HL-60 (cell line): ENCODE measurements at regions not wholly inside any gene's neighbourhood (a gene's known extent, or its start where the extent isn't known, plus 50 kb on each side); places are given as distances from the start of the nearest gene placed in this dataset.

Experiments
- TF ChIP-seq, protein P1 (sequence below): IDR thresholded peaks from one replicate; pipeline ENCODE4 v1.5.1; 2011; ENCODE audit warnings: low read length, control low read depth, inconsistent platforms; ENCODE audit not compliant: insufficient read depth
- TF ChIP-seq, protein P2 (sequence below): IDR thresholded peaks from 2 replicates; pipeline ENCODE4 v1.6.1; 2012; ENCODE audit warnings: low read depth; ENCODE audit not compliant: insufficient replicate concordance

DNA sequence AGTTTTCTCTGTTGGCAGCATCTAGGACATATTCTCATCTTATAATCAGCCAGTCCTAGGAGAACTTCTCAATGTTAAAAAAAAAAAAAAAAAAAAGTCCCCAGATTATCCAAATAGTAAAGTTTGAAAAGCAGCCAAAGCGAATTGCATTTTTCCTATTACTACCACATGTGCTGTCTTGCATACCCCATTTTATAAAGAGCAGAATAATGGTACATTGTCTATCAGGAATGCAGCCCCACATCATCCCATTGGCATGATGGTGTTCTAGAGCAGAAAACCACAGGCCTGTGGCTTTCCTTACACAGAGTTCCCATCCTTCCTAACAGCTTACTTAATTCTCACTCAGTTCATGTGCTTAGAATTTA, 381.6 kb downstream of the TMEM38B start:
- TF ChIP-seq, protein P1, sequence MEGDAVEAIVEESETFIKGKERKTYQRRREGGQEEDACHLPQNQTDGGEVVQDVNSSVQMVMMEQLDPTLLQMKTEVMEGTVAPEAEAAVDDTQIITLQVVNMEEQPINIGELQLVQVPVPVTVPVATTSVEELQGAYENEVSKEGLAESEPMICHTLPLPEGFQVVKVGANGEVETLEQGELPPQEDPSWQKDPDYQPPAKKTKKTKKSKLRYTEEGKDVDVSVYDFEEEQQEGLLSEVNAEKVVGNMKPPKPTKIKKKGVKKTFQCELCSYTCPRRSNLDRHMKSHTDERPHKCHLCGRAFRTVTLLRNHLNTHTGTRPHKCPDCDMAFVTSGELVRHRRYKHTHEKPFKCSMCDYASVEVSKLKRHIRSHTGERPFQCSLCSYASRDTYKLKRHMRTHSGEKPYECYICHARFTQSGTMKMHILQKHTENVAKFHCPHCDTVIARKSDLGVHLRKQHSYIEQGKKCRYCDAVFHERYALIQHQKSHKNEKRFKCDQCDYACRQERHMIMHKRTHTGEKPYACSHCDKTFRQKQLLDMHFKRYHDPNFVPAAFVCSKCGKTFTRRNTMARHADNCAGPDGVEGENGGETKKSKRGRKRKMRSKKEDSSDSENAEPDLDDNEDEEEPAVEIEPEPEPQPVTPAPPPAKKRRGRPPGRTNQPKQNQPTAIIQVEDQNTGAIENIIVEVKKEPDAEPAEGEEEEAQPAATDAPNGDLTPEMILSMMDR = no peak
- TF ChIP-seq, protein P2, sequence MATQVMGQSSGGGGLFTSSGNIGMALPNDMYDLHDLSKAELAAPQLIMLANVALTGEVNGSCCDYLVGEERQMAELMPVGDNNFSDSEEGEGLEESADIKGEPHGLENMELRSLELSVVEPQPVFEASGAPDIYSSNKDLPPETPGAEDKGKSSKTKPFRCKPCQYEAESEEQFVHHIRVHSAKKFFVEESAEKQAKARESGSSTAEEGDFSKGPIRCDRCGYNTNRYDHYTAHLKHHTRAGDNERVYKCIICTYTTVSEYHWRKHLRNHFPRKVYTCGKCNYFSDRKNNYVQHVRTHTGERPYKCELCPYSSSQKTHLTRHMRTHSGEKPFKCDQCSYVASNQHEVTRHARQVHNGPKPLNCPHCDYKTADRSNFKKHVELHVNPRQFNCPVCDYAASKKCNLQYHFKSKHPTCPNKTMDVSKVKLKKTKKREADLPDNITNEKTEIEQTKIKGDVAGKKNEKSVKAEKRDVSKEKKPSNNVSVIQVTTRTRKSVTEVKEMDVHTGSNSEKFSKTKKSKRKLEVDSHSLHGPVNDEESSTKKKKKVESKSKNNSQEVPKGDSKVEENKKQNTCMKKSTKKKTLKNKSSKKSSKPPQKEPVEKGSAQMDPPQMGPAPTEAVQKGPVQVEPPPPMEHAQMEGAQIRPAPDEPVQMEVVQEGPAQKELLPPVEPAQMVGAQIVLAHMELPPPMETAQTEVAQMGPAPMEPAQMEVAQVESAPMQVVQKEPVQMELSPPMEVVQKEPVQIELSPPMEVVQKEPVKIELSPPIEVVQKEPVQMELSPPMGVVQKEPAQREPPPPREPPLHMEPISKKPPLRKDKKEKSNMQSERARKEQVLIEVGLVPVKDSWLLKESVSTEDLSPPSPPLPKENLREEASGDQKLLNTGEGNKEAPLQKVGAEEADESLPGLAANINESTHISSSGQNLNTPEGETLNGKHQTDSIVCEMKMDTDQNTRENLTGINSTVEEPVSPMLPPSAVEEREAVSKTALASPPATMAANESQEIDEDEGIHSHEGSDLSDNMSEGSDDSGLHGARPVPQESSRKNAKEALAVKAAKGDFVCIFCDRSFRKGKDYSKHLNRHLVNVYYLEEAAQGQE = no peak
